GM12874 (cell line): ENCODE measurements at regions not wholly inside any gene's neighbourhood (a gene's known extent, or its start where the extent isn't known, plus 50 kb on each side); places are given as distances from the start of the nearest gene placed in this dataset.

Experiments
- TF ChIP-seq, protein P1 (sequence below): IDR thresholded peaks from 2 replicates; pipeline ENCODE4 v1.5.1; 2011; ENCODE audit warnings: low read depth, mild to moderate bottlenecking, control low read depth, low read length, moderate library complexity; ENCODE audit not compliant: insufficient read depth

DNA sequence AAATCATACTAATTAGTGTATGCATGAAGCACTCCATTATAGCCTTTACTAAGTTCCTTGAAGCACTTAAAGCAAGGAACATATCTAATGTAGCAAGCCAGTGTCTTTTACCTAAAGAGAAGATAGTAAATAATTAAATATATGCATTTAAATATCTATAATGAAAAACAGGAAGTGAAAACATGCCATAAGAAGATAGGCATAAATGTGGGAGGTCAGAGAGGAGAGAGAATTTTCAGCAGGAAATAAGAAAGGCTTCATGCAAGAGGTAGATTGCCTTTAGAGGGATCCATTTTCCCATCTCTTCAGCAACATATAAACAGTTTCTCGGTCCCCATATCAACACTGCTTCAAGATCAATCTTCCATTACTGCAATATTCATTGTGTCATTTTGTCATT lies 599.8 kb downstream of the FRK start:
- TF ChIP-seq, protein P1, sequence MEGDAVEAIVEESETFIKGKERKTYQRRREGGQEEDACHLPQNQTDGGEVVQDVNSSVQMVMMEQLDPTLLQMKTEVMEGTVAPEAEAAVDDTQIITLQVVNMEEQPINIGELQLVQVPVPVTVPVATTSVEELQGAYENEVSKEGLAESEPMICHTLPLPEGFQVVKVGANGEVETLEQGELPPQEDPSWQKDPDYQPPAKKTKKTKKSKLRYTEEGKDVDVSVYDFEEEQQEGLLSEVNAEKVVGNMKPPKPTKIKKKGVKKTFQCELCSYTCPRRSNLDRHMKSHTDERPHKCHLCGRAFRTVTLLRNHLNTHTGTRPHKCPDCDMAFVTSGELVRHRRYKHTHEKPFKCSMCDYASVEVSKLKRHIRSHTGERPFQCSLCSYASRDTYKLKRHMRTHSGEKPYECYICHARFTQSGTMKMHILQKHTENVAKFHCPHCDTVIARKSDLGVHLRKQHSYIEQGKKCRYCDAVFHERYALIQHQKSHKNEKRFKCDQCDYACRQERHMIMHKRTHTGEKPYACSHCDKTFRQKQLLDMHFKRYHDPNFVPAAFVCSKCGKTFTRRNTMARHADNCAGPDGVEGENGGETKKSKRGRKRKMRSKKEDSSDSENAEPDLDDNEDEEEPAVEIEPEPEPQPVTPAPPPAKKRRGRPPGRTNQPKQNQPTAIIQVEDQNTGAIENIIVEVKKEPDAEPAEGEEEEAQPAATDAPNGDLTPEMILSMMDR, result no peak

DNA sequence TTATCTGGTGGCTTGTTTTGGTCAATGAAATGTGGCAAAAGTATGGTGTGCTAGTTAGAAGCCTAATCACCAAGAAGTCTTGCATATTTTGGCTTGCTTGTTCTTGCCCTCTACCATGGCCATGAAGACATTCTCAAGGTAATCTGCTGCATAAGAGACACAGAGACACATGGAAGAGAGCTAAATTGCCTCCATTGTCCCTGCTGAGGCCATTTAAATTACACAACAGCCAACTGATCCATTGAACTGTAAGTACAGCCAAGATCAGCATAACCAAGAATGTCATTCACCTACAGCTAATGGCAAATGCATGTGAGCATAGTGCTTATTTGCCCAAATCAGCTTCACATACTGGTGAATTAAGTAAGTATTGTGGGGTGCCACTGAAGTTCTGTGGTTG lies 603.8 kb downstream of the FRK start:
- TF ChIP-seq, protein P1, result no peak

GRCh38 chr6:115443825-115444478 lies 616.7 kb downstream of the FRK start:
- TF ChIP-seq, protein P1, result no peak

DNA sequence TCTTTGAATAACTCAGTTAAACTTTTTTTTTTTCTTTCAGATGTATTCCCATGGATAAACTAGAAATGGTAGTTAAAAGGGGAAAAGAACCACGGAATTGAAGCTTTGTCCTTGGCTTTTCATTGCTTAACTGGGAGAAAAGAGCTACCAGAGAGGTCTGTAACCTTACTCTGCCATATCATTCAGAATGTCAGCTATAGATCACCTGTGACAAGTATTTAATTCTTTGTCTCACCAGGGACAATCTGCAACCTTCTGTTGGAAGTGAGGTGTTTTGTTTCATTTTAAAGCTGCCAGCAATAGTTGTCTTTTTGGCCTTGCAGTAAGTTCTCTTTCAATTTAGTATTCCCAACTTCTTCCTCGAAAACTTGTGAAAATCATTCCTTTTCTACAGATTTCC lies 618.4 kb downstream of the FRK start:
- TF ChIP-seq, protein P1, result no peak

GRCh38 chr6:115441651-115442050 lies 619.0 kb downstream of the FRK start:
- TF ChIP-seq, protein P1, result no peak

GRCh38 chr6:115415378-115415777 lies 645.3 kb downstream of the FRK start:
- TF ChIP-seq, protein P1, result no peak

- TF ChIP-seq, protein P1, result no peak
These were observed 648.9 kb downstream of the FRK start for GRCh38 chr6:115411756-115412155.

- TF ChIP-seq, protein P1, result no peak
These were observed 656.2 kb downstream of the FRK start for GRCh38 chr6:115404446-115404845.
